HG03565 (cell line): ENCODE measurements at regions not wholly inside any gene's neighbourhood (a gene's known extent, or its start where the extent isn't known, plus 50 kb on each side); places are given as distances from the start of the nearest gene placed in this dataset.
"Not testable (repeated sequence)": the region's sequence is repeated elsewhere in the genome, so short reads cannot be mapped to it uniquely, and the experiment has no call there.

ENCODE experiments used
- ATAC-seq: cut with Tn5 transposase; IDR thresholded peaks from one replicate; pipeline ENCODE4 v1.9.1; 2021; ENCODE audit warnings: mild to moderate bottlenecking, moderate library complexity; ENCODE audit not compliant: unreplicated experiment

GRCh38 chr4:136007991-136008390 is 1524.3 kb downstream of the PCDH18 start:
- ATAC-seq: no peak

GRCh38 chr4:136002316-136002715 is 1530.0 kb downstream of the PCDH18 start:
- no peak for ATAC-seq

GRCh38 chr4:136001791-136002190 is 1530.5 kb downstream of the PCDH18 start:
- ATAC-seq: no peak

GRCh38 chr4:136000246-136000645 is 1532.0 kb downstream of the PCDH18 start:
- ATAC-seq: no peak

- no peak for ATAC-seq
Measured at GRCh38 chr4:135994360-135994759, 1537.9 kb downstream of the PCDH18 start.

- no peak for ATAC-seq
Measured at GRCh38 chr4:135976860-135977259, 1555.4 kb downstream of the PCDH18 start.

GRCh38 chr4:135966936-135967335 is 1565.4 kb downstream of the PCDH18 start:
- ATAC-seq: no peak

GRCh38 chr4:135963009-135963408 is 1569.3 kb downstream of the PCDH18 start:
- no peak for ATAC-seq

- no peak for ATAC-seq
Measured at GRCh38 chr4:135949931-135950330, 1582.4 kb downstream of the PCDH18 start.

GRCh38 chr4:135948797-135949196 is 1583.5 kb downstream of the PCDH18 start:
- no peak for ATAC-seq

- ATAC-seq: no peak
Measured at GRCh38 chr4:135941671-135942070, 1590.6 kb downstream of the PCDH18 start.

GRCh38 chr4:135934026-135934425 is 1598.3 kb downstream of the PCDH18 start:
- no peak for ATAC-seq

- ATAC-seq: no peak
Measured at GRCh38 chr4:135927651-135928050, 1604.6 kb downstream of the PCDH18 start.

- ATAC-seq: no peak
Measured at GRCh38 chr4:135921081-135921480, 1611.2 kb downstream of the PCDH18 start.

GRCh38 chr4:135917011-135917410 is 1615.3 kb downstream of the PCDH18 start:
- no peak for ATAC-seq

GRCh38 chr4:135900956-135901355 is 1631.3 kb downstream of the PCDH18 start:
- no peak for ATAC-seq

GRCh38 chr4:135864304-135864703 is 1662.7 kb upstream of the PABPC4L start:
- not testable (repeated sequence) for ATAC-seq

GRCh38 chr4:135840781-135841180 is 1639.2 kb upstream of the PABPC4L start:
- ATAC-seq: no peak

GRCh38 chr4:135839712-135840111 is 1638.1 kb upstream of the PABPC4L start:
- no peak for ATAC-seq

- ATAC-seq: no peak
Measured at GRCh38 chr4:135838889-135839288, 1637.3 kb upstream of the PABPC4L start.

- no peak for ATAC-seq
Measured at GRCh38 chr4:135834471-135834870, 1632.9 kb upstream of the PABPC4L start.

- ATAC-seq: no peak
Measured at GRCh38 chr4:135833529-135833928, 1631.9 kb upstream of the PABPC4L start.

- ATAC-seq: no peak
Measured at GRCh38 chr4:135824759-135825296, 1623.2 kb upstream of the PABPC4L start.
